Hepatocyte (in vitro differentiated cells): ENCODE measurements at regions not wholly inside any gene's neighbourhood (a gene's known extent, or its start where the extent isn't known, plus 50 kb on each side); places are given as distances from the start of the nearest gene placed in this dataset.
A peak's percentile ranks its signal among the peaks of the same experiment; 100 is the strongest.

Experiments used
- DNase-seq: peaks from one replicate; pipeline ENCODE4 v3.0.0-alpha.2; 2016; ENCODE audit warnings: low spot score
- H2AFZ ChIP-seq: fragments of 200-600 bp; sonication (generic); 2 replicates; pipeline ENCODE4 v1.6.0; 2016; ENCODE audit warnings: antibody characterized with exemption, mild to moderate bottlenecking
- H3K27ac ChIP-seq: fragments of 200-600 bp; sonication (generic); 2 replicates; pipeline ENCODE4 v1.5.1; 2016; ENCODE audit warnings: mild to moderate bottlenecking
- H3K27me3 ChIP-seq: fragments of 200-600 bp; sonication (generic); 2 replicates; pipeline ENCODE4 v1.6.1; 2016
- H3K36me3 ChIP-seq: fragments of 200-600 bp; sonication (generic); replicated peaks from 2 replicates; pipeline ENCODE4 v1.5.1; 2016; ENCODE audit warnings: low read depth; ENCODE audit not compliant: insufficient read depth
- H3K4me1 ChIP-seq: fragments of 200-600 bp; sonication (generic); 2 replicates; pipeline ENCODE4 v1.5.1; 2016; ENCODE audit warnings: mild to moderate bottlenecking, moderate library complexity; ENCODE audit not compliant: insufficient read depth
- H3K4me2 ChIP-seq: fragments of 200-600 bp; sonication (generic); 2 replicates; pipeline ENCODE4 v1.6.0; 2016
- H3K4me3 ChIP-seq: fragments of 200-600 bp; sonication (generic); 2 replicates; pipeline ENCODE4 v1.5.1; 2016; ENCODE audit warnings: mild to moderate bottlenecking
- H3K79me2 ChIP-seq: fragments of 200-600 bp; sonication (generic); 2 replicates; pipeline ENCODE4 v1.6.0; 2017; ENCODE audit warnings: mild to moderate bottlenecking
- H3K9me2 ChIP-seq: fragments of 200-600 bp; sonication (generic); replicated peaks from 2 replicates; pipeline ENCODE4 v1.6.0; 2017; ENCODE audit warnings: mild to moderate bottlenecking; ENCODE audit not compliant: insufficient read depth
- H3K9me3 ChIP-seq: fragments of 200-600 bp; sonication (generic); 2 replicates; pipeline ENCODE4 v1.5.1; 2016; ENCODE audit warnings: low read depth, mild to moderate bottlenecking
- H4K20me1 ChIP-seq: fragments of 200-600 bp; sonication (generic); 2 replicates; pipeline ENCODE4 v1.6.0; 2016; ENCODE audit warnings: mild to moderate bottlenecking; ENCODE audit not compliant: insufficient read depth, poor library complexity, severe bottlenecking
- EZH2 ChIP-seq: fragments of 200-600 bp; sonication (generic); IDR thresholded peaks from 2 replicates; pipeline ENCODE4 v1.6.1; 2016; ENCODE audit warnings: antibody characterized with exemption, mild to moderate bottlenecking, borderline replicate concordance
- EZH2phosphoT487 ChIP-seq: fragments of 200-600 bp; sonication (generic); IDR thresholded peaks from one replicate; pipeline ENCODE4 v1.6.1; 2018; ENCODE audit warnings: antibody characterized with exemption, mild to moderate bottlenecking, low read depth, moderate library complexity; ENCODE audit not compliant: unreplicated experiment, severe bottlenecking
- whole genome bisulfite sequencing: methylation state at CpG from one replicate; pipeline ENCODE4 v1.1.6; 2016; ENCODE audit warnings: low lambda C conversion rate; ENCODE audit errors: missing lambda C conversion rate; 5-methylcytosine and 5-hydroxymethylcytosine counted together
- TF ChIP-seq, protein P1 (sequence below): fragments of 200-600 bp; sonication (generic); IDR thresholded peaks from 2 replicates; pipeline ENCODE4 v1.5.1; 2016; ENCODE audit warnings: antibody characterized with exemption, mild to moderate bottlenecking; ENCODE audit not compliant: poor library complexity

GRCh38 chr2:103656558-103656957 lies 894.7 kb downstream of the TMEM182 start:
- Histone ChIP-seq H3K36me3 (no peaks in the 10 kb centered on the region), H3K79me2 (no peaks in the 10 kb centered on the region), H3K9me3 (no peaks in the 10 kb centered on the region), H3K4me1 (no peaks in the 10 kb centered on the region), H4K20me1 (no peaks in the 10 kb centered on the region), H3K27me3 (no peaks in the 10 kb centered on the region), H3K9me2 (no peaks in the 10 kb centered on the region), H2AFZ (no peak overlapping the region), H3K4me2 (no peak overlapping the region), H3K27ac (no peak overlapping the region), H3K4me3 (no peak overlapping the region)
- WGBS = 75% methylated on average over 3 of the region's 3 CpGs
- DNase-seq = peak; percentile 13
- TF ChIP-seq, protein P1, sequence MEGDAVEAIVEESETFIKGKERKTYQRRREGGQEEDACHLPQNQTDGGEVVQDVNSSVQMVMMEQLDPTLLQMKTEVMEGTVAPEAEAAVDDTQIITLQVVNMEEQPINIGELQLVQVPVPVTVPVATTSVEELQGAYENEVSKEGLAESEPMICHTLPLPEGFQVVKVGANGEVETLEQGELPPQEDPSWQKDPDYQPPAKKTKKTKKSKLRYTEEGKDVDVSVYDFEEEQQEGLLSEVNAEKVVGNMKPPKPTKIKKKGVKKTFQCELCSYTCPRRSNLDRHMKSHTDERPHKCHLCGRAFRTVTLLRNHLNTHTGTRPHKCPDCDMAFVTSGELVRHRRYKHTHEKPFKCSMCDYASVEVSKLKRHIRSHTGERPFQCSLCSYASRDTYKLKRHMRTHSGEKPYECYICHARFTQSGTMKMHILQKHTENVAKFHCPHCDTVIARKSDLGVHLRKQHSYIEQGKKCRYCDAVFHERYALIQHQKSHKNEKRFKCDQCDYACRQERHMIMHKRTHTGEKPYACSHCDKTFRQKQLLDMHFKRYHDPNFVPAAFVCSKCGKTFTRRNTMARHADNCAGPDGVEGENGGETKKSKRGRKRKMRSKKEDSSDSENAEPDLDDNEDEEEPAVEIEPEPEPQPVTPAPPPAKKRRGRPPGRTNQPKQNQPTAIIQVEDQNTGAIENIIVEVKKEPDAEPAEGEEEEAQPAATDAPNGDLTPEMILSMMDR = no peak
- TF ChIP-seq EZH2 (no peak), EZH2phosphoT487 (no peak)

DNA sequence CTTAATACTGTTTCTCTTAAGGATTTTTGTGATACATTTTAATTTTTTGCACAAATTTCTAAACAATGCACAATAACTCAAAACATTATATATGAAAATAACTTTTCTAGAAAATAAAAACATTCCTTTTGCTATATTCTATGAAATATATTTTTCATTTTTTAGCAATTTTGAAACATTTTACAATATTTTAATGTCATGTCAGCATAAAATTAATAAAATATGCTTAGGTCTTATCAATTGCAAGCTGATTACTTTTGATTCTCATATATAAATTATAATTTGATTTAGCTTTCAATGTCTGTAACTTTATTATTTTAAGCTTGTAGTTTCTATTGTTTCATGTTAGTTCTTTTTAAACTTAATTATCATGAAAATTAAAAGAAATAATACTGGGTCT lies 898.7 kb downstream of the TMEM182 start:
- no peaks in the 10 kb centered on the region for H3K4me1 ChIP-seq
- TF ChIP-seq, protein P1 = no peak
- TF ChIP-seq EZH2 = no peak
- no peak for TF ChIP-seq EZH2phosphoT487
- H3K9me3 ChIP-seq = no peaks in the 10 kb centered on the region
- H3K79me2 ChIP-seq = no peaks in the 10 kb centered on the region
- no peak overlapping the region for H2AFZ ChIP-seq
- no peaks in the 10 kb centered on the region for H3K36me3 ChIP-seq
- no peak overlapping the region for H3K27ac ChIP-seq
- no peak overlapping the region for H3K4me3 ChIP-seq
- DNase-seq = no peak
- no peak overlapping the region for H3K4me2 ChIP-seq
- no peaks in the 10 kb centered on the region for H3K9me2 ChIP-seq
- H4K20me1 ChIP-seq = no peaks in the 10 kb centered on the region
- no peaks in the 10 kb centered on the region for H3K27me3 ChIP-seq

- H3K4me1 ChIP-seq = no peaks in the 10 kb centered on the region
- no peaks in the 10 kb centered on the region for H4K20me1 ChIP-seq
- H3K79me2 ChIP-seq = no peaks in the 10 kb centered on the region
- no peaks in the 10 kb centered on the region for H3K9me3 ChIP-seq
- no peaks in the 10 kb centered on the region for H3K36me3 ChIP-seq
- H3K27ac ChIP-seq = no peak overlapping the region
- TF ChIP-seq, protein P1 = no peak
- TF ChIP-seq EZH2 (no peak), EZH2phosphoT487 (no peak)
- H3K27me3 ChIP-seq = no peaks in the 10 kb centered on the region
- no peaks in the 10 kb centered on the region for H3K9me2 ChIP-seq
- no peak for DNase-seq
- WGBS = 67% methylated on average over 1 of the region's 1 CpG
- H3K4me3 ChIP-seq = no peak overlapping the region
- H2AFZ ChIP-seq = no peak overlapping the region
- H3K4me2 ChIP-seq = no peak overlapping the region
Measured at GRCh38 chr2:103660947-103661346, 899.1 kb downstream of the TMEM182 start.

GRCh38 chr2:103664690-103665089 lies 902.9 kb downstream of the TMEM182 start:
- no peaks in the 10 kb centered on the region for H3K4me1 ChIP-seq
- WGBS = 33% methylated on average over 4 of the region's 4 CpGs
- H3K9me3 ChIP-seq = no peaks in the 10 kb centered on the region
- no peak overlapping the region for H2AFZ ChIP-seq
- TF ChIP-seq EZH2 = no peak
- TF ChIP-seq, protein P1 = no peak
- no peak for TF ChIP-seq EZH2phosphoT487
- no peaks in the 10 kb centered on the region for H3K36me3 ChIP-seq
- no peak overlapping the region for H3K4me2 ChIP-seq
- no peak overlapping the region for H3K4me3 ChIP-seq
- no peaks in the 10 kb centered on the region for H3K79me2 ChIP-seq
- no peak for DNase-seq
- H3K27me3 ChIP-seq = no peaks in the 10 kb centered on the region
- H3K9me2 ChIP-seq = no peaks in the 10 kb centered on the region
- no peak overlapping the region for H3K27ac ChIP-seq
- H4K20me1 ChIP-seq = no peaks in the 10 kb centered on the region
